ENCODE measurements at regions not wholly inside any gene's neighbourhood (a gene's known extent, or its start where the extent isn't known, plus 50 kb on each side); places are given as distances from the start of the nearest gene placed in this dataset.

- no peak for TF ChIP-seq CTCF (IDR thresholded peaks at IDR 0.05; ENCODE audit: insufficient read depth, low read length, poor library complexity, severe bottlenecking)
- Histone ChIP-seq H3K4me3 (ENCODE audit: low read depth, low read length) (no peak overlapping the region), H3K27me3 (ENCODE audit: control insufficient read depth, insufficient read depth, low read length) (no peaks in the 10 kb centered on the region), H3K36me3 (ENCODE audit: control insufficient read depth, insufficient read depth, low read length) (no peaks in the 10 kb centered on the region)
- DNase-seq (ENCODE audit: low read depth), result peak; percentile 10
Observed at GRCh38 chr5:58094031-58094430, 365.9 kb downstream of the PLK2 start.

- no peaks in the 10 kb centered on the region for H3K36me3 ChIP-seq (ENCODE audit: control insufficient read depth, insufficient read depth, low read length)
- H3K4me3 ChIP-seq (ENCODE audit: low read depth, low read length), result no peak overlapping the region
- DNase-seq (ENCODE audit: low read depth), result no peak
- no peak for TF ChIP-seq CTCF (IDR thresholded peaks at IDR 0.05; ENCODE audit: insufficient read depth, low read length, poor library complexity, severe bottlenecking)
- no peaks in the 10 kb centered on the region for H3K27me3 ChIP-seq (ENCODE audit: control insufficient read depth, insufficient read depth, low read length)
Observed at GRCh38 chr5:58090704-58091103, 369.2 kb downstream of the PLK2 start.

- Histone ChIP-seq H3K4me3 (ENCODE audit: low read depth, low read length) (no peak overlapping the region), H3K36me3 (ENCODE audit: control insufficient read depth, insufficient read depth, low read length) (no peaks in the 10 kb centered on the region), H3K27me3 (ENCODE audit: control insufficient read depth, insufficient read depth, low read length) (no peaks in the 10 kb centered on the region)
- no peak for TF ChIP-seq CTCF (IDR thresholded peaks at IDR 0.05; ENCODE audit: insufficient read depth, low read length, poor library complexity, severe bottlenecking)
- no peak for DNase-seq (ENCODE audit: low read depth)
Observed at GRCh38 chr5:58088941-58089340, 370.9 kb downstream of the PLK2 start.

- no peaks in the 10 kb centered on the region for H3K36me3 ChIP-seq (ENCODE audit: control insufficient read depth, insufficient read depth, low read length)
- TF ChIP-seq CTCF (IDR thresholded peaks at IDR 0.05; ENCODE audit: insufficient read depth, low read length, poor library complexity, severe bottlenecking), result no peak
- no peaks in the 10 kb centered on the region for H3K27me3 ChIP-seq (ENCODE audit: control insufficient read depth, insufficient read depth, low read length)
- no peak overlapping the region for H3K4me3 ChIP-seq (ENCODE audit: low read depth, low read length)
- DNase-seq (ENCODE audit: low read depth), result no peak
Observed at GRCh38 chr5:58087905-58088304, 372.0 kb downstream of the PLK2 start.

GRCh38 chr5:58087123-58087522 is 372.8 kb downstream of the PLK2 start:
- DNase-seq (ENCODE audit: low read depth), result no peak
- H3K36me3 ChIP-seq (ENCODE audit: control insufficient read depth, insufficient read depth, low read length), result no peaks in the 10 kb centered on the region
- no peak for TF ChIP-seq CTCF (IDR thresholded peaks at IDR 0.05; ENCODE audit: insufficient read depth, low read length, poor library complexity, severe bottlenecking)

GRCh38 chr5:58085800-58086199 is 374.1 kb downstream of the PLK2 start:
- H3K27me3 ChIP-seq (ENCODE audit: control insufficient read depth, insufficient read depth, low read length), result no peaks in the 10 kb centered on the region
- TF ChIP-seq CTCF (IDR thresholded peaks at IDR 0.05; ENCODE audit: insufficient read depth, low read length, poor library complexity, severe bottlenecking), result no peak
- no peaks in the 10 kb centered on the region for H3K36me3 ChIP-seq (ENCODE audit: control insufficient read depth, insufficient read depth, low read length)
- DNase-seq (ENCODE audit: low read depth), result no peak
- H3K4me3 ChIP-seq (ENCODE audit: low read depth, low read length), result no peak overlapping the region

More at GRCh38 chr5:58087123-58087522, 372.8 kb downstream of the PLK2 start:
- Histone ChIP-seq H3K4me3 (ENCODE audit: low read depth, low read length) (no peak overlapping the region), H3K27me3 (ENCODE audit: control insufficient read depth, insufficient read depth, low read length) (no peaks in the 10 kb centered on the region)
